ENCODE measurements at regions not wholly inside any gene's neighbourhood (a gene's known extent, or its start where the extent isn't known, plus 50 kb on each side); places are given as distances from the start of the nearest gene placed in this dataset.

- intact Hi-C loops (cut with DNase I) = no loop called here
- no peaks in the 10 kb centered on the region for H3K27me3 ChIP-seq
- H3K27ac ChIP-seq = no peak overlapping the region
- no peak for TF ChIP-seq CTCF (IDR thresholded peaks at IDR 0.05)
- DNase-seq (ENCODE audit: low spot score in 2 of 2) = no peak
- H3K9me3 ChIP-seq = no peaks in the 10 kb centered on the region
- H3K4me1 ChIP-seq = no peaks in the 10 kb centered on the region
- no peaks in the 10 kb centered on the region for H3K36me3 ChIP-seq
- no peak overlapping the region for H3K4me3 ChIP-seq
These were observed 101.5 kb upstream of the SNX2 start for GRCh38 chr5:122673343-122673742.

- no peak for TF ChIP-seq CTCF (IDR thresholded peaks at IDR 0.05)
- intact Hi-C loops (cut with DNase I) = no loop called here
- no peaks in the 10 kb centered on the region for H3K9me3 ChIP-seq
- DNase-seq (ENCODE audit: low spot score in 2 of 2) = no peak
- H3K27ac ChIP-seq = no peak overlapping the region
- no peaks in the 10 kb centered on the region for H3K27me3 ChIP-seq
- no peak overlapping the region for H3K4me3 ChIP-seq
- no peaks in the 10 kb centered on the region for H3K4me1 ChIP-seq
- no peaks in the 10 kb centered on the region for H3K36me3 ChIP-seq
These were observed 100.5 kb upstream of the SNX2 start for GRCh38 chr5:122674385-122674784.

GRCh38 chr5:122680623-122681350 is 94.1 kb upstream of the SNX2 start:
- DNase-seq (ENCODE audit: low spot score in 2 of 2) = no peak
- no peak for TF ChIP-seq CTCF (IDR thresholded peaks at IDR 0.05)
- H3K4me3 ChIP-seq = no peak overlapping the region
- no peaks in the 10 kb centered on the region for H3K4me1 ChIP-seq
- H3K9me3 ChIP-seq = no peaks in the 10 kb centered on the region
- intact Hi-C loops (cut with DNase I) = no loop called here
- no peaks in the 10 kb centered on the region for H3K36me3 ChIP-seq
- no peak overlapping the region for H3K27ac ChIP-seq
- H3K27me3 ChIP-seq = no peaks in the 10 kb centered on the region

GRCh38 chr5:122683631-122684030 is 91.2 kb upstream of the SNX2 start:
- intact Hi-C loops (cut with DNase I) = no loop called here
- no peaks in the 10 kb centered on the region for H3K36me3 ChIP-seq
- no peaks in the 10 kb centered on the region for H3K9me3 ChIP-seq
- no peaks in the 10 kb centered on the region for H3K4me1 ChIP-seq
- H3K27me3 ChIP-seq = no peaks in the 10 kb centered on the region
- no peak for DNase-seq (ENCODE audit: low spot score in 2 of 2)
- no peak overlapping the region for H3K27ac ChIP-seq
- TF ChIP-seq CTCF (IDR thresholded peaks at IDR 0.05) = no peak
- no peak overlapping the region for H3K4me3 ChIP-seq

- intact Hi-C loops (cut with DNase I) = no loop called here
- Histone ChIP-seq H3K27ac (no peak overlapping the region), H3K9me3 (no peaks in the 10 kb centered on the region), H3K4me1 (no peaks in the 10 kb centered on the region), H3K36me3 (no peaks in the 10 kb centered on the region), H3K27me3 (no peaks in the 10 kb centered on the region), H3K4me3 (no peak overlapping the region)
- no peak for DNase-seq (ENCODE audit: low spot score in 2 of 2)
- no peak for TF ChIP-seq CTCF (IDR thresholded peaks at IDR 0.05)
These were observed 84.6 kb upstream of the SNX2 start for GRCh38 chr5:122690266-122690665.

- H3K27ac ChIP-seq = no peak overlapping the region
- intact Hi-C loops (cut with DNase I) = no loop called here
- no peak for TF ChIP-seq CTCF (IDR thresholded peaks at IDR 0.05)
- H3K36me3 ChIP-seq = no peaks in the 10 kb centered on the region
- no peak overlapping the region for H3K4me3 ChIP-seq
- H3K27me3 ChIP-seq = no peaks in the 10 kb centered on the region
- DNase-seq (ENCODE audit: low spot score in 2 of 2) = no peak
- no peaks in the 10 kb centered on the region for H3K4me1 ChIP-seq
- H3K9me3 ChIP-seq = no peaks in the 10 kb centered on the region
These were observed 82.9 kb upstream of the SNX2 start for GRCh38 chr5:122691931-122692330.

Data from ascending aorta (tissue), 2 donors.